ENCODE measurements at regions not wholly inside any gene's neighbourhood (a gene's known extent, or its start where the extent isn't known, plus 50 kb on each side); places are given as distances from the start of the nearest gene placed in this dataset.

- no peak for TF ChIP-seq POLR2AphosphoS5 (IDR thresholded peaks at IDR 0.05)
- TF ChIP-seq, protein P1, sequence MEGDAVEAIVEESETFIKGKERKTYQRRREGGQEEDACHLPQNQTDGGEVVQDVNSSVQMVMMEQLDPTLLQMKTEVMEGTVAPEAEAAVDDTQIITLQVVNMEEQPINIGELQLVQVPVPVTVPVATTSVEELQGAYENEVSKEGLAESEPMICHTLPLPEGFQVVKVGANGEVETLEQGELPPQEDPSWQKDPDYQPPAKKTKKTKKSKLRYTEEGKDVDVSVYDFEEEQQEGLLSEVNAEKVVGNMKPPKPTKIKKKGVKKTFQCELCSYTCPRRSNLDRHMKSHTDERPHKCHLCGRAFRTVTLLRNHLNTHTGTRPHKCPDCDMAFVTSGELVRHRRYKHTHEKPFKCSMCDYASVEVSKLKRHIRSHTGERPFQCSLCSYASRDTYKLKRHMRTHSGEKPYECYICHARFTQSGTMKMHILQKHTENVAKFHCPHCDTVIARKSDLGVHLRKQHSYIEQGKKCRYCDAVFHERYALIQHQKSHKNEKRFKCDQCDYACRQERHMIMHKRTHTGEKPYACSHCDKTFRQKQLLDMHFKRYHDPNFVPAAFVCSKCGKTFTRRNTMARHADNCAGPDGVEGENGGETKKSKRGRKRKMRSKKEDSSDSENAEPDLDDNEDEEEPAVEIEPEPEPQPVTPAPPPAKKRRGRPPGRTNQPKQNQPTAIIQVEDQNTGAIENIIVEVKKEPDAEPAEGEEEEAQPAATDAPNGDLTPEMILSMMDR (IDR thresholded peaks at IDR 0.05 in 8 of 11, conservative IDR thresholded peaks at IDR 0.05 in 3 of 11): no peak
Measured at GRCh38 chr13:40039061-40039460, 383.6 kb downstream of the COG6 start.
